CD4-positive, alpha-beta T cell treated with Interleukin-6 for 4 hours (primary cell): ENCODE measurements at regions not wholly inside any gene's neighbourhood (a gene's known extent, or its start where the extent isn't known, plus 50 kb on each side); places are given as distances from the start of the nearest gene placed in this dataset.
"Not testable (repeated sequence)": the region's sequence is repeated elsewhere in the genome, so short reads cannot be mapped to it uniquely, and the experiment has no call there.

ENCODE experiments used
- DNase-seq: peaks from one replicate; pipeline ENCODE4 v3.0.0-alpha.2; 2020; ENCODE audit warnings: mixed read lengths

DNA sequence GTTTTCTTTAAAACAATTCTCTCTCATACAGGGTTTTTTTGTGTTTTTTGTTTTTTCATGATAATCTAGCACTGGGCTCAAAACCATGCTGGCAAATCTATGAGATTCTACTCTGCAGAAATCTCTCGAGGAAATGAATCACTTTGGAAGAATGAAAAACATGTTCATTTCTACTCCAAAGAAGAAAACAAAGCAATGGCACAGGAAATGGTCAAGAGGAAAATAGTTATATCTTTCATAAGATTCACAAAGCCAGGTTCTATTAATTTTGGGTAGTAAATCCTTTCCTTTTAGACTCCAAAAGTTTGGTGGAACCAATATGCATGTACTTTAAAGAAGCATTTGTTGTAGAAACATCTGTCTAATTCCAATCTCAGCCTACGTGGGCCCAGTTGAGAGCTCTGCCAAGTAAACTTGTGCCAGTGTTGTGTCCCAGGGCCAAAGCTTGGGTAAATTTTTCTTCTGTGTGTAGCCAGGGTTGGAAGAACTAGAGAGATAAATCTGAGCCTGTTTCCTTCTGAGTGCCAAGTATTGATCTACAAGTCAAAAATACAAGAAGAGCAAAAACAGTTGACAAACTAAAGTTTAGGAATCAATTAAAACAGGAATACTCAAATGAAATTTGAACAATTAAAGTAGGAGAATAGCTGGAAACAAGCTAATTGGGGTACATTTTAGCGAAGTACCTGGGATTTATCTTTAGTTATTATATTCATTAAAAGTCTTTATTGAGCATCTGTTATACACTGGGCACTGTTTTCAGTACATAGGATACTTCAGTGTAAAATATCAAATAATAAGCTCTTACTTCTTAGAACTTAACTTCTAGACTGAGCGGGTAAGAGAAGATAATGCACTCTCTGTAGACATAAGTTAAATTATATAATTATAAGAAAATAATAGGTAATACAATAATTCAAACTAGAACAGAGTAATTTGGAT is 657.5 kb upstream of the NECTIN3 start:
- DNase-seq = no peak

DNA sequence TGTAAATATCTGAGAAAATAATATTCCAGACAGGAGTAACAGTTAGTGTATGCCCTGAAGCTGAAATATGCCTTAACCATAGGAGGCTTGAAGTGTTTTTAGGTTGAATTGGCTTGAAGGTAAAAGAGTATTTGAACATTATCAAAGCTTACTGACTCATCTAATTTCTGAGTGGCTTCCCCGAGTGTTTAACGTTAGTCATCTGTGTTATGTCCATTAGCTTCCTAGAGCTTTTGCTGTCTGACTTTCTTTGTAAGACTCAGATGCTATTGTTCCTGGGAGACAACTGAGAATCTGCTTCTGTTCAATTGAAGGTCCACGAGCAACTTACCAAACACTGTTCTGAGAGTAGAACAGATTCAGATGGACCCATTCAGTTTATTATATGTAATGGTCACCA is 656.8 kb upstream of the NECTIN3 start:
- no peak for DNase-seq

DNA sequence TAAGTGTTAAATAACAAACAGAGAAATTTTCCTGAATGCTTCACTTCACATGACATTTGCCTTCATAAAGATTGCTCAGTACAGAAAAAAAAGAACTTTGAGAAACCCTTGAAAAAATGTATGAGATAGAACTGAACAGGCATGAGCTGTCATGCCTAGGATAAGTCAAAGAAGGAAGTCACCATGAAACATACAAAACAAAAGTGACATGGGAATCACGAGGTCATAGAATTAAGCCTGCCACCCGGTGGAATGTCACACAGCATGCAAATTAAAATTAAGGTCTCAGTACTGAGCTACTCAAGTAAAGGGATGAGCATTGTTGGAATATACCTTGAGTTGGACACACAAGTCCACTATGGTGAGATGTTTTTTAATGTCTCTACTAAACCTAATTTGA is 652.5 kb upstream of the NECTIN3 start:
- no peak for DNase-seq

DNA sequence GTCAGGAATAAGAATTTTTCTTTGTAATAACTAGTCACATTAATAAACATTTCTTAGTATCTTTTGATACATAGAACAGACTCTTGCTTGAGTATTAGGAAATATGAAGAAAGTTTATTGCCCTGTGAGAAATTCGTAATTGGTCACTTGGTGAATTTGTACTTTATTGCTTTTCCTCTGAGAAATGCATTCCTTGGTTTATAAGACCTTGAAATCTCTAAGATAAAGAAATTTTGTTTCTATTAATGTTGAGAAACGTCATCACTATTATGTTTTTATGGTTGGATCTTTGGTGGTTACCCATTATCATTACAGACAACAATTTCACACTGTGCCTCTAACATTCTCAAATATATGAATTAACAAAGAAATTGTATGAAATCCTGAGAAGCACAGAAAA is 652.0 kb upstream of the NECTIN3 start:
- no peak for DNase-seq

DNA sequence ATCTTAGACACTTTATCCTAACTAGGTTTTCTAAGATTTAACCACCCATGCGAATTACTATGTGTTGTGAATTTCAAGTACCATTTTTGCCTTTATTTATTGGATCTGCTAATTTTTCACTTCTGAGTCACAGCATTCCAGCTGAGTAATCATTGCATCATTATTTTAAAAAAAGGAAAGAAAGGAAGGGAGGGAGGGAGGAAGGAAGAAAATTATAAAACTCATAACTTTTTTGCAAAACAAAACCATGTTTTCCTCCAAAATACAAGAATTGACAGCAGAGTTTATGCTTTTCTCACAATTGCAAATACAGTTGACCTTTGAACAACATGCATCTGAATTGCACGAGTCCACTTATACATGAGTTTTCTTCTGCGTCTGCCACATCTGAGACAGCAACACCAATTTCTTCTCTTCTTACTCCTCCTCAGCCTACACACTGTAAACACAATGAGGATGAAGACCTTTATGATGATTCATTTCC is 651.4 kb upstream of the NECTIN3 start:
- no peak for DNase-seq

DNA sequence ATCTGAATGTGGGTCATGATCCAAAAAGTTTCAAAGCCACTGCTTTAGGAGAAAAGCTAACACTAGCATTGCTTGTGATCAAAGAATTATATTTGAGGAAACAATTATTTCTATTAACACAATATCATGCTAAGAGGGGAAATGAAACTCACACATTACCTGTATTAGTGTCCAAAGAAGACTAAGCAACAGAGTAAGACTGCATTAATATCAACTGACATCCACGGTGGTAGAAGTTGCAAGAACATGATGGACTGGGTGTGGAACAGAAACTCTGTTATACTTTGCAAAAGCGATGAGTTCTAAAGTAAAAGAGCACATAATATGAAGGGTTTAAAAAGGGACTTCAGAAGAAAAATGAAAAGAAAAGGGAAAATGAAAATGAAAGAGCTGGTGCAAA is 648.3 kb upstream of the NECTIN3 start:
- DNase-seq = no peak

DNA sequence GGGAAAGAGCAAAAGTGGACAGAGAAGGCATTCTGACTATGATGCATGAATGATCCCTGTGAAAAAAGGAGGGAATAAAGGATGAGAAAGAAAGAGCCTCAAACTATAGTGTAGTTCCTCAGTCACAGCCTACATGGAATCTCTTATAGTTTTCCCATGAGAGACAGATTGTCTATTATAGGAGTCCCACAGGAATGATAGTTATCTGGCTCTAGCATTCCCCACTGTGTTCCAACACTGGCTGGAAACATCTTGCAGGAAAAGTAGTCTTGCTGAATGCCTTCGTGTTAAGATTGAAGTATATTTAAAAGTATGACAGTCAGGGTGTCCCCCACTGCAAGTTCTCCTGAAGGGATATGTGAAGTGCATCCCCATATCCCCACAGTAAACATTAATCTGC is 641.5 kb upstream of the NECTIN3 start:
- DNase-seq = no peak

DNA sequence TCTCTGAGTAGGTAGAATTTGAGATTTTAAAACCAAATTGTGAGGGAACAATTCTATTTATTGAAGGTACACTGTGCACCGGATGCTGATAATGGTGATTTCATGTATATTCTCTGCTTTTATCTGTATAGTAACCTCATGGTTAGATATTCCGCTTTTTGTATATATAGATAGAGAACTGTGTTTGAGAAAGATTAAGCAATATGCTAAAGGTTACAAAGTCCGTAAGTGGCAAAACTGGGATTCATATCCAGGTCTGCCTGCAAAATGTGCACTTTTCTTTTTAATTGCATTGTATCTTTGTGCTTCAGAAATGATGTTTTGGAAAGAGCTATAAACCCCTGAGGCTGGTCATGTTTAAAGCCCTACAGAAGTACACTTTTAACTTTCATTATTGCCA is 635.4 kb upstream of the NECTIN3 start:
- no peak for DNase-seq

DNA sequence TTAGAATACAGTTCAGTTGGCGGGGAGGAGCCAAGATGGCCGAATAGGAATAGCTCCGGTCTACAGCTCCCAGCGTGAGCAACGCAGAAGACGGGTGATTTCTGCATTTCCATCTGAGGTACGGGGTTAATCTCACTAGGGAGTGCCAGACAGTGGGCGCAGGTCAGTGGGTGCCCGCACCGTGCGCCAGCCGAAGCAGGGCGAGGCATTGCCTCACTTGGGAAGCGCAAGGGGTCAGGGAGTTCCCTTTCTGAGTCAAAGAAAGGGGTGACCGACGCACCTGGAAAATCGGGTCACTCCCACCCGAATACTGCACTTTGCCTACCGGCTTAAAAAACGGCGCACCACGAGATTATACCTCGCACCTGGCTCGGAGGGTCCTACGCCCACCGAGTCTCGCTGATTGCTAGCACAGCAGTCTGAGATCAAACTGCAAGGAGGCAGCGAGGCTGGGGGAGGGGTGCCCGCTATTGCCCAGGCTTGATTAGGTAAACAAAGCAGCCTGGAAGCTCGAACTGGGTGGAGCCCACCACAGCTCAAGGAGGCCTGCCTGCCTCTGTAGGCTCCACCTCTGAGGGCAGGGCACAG is 631.5 kb upstream of the NECTIN3 start:
- not testable (repeated sequence) for DNase-seq

DNA sequence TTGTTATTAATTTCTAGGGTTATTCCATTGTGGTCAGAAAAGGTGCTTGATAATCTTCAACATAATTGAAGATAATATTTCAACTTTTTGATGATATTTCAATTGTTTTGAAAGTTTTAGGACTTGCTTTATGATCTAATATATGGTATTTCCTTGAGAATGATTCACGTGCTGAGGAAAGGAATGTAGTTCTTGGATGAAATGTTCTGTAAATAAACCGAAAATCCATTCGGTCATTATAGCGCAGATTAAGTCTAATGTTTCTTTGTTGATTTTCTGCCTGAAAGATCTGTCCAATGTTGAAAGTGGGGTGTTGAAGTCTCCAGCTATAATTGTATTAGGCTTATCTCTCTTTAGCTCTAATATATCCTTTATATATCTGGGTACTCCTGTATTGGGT is 617.5 kb upstream of the NECTIN3 start:
- DNase-seq = no peak

DNA sequence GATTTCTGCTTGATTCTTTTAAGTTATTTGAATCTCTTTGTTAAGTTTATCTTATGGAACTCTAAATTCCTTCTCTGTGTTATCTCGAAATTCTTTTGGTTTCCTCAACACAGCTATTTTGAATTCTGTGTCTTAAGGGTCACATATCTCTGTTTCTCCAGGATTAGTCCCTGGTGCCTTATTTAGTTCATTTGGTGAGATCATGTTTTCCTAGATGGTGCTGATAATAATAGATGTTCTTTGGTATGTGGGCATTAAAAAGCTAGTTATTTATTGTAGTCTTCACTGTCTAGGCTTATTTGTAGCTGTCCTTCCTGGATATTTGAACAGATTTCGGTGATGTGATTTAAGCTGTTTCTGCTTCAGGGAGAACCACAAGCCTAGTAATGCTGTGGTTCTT is 615.6 kb upstream of the NECTIN3 start:
- DNase-seq = no peak

DNA sequence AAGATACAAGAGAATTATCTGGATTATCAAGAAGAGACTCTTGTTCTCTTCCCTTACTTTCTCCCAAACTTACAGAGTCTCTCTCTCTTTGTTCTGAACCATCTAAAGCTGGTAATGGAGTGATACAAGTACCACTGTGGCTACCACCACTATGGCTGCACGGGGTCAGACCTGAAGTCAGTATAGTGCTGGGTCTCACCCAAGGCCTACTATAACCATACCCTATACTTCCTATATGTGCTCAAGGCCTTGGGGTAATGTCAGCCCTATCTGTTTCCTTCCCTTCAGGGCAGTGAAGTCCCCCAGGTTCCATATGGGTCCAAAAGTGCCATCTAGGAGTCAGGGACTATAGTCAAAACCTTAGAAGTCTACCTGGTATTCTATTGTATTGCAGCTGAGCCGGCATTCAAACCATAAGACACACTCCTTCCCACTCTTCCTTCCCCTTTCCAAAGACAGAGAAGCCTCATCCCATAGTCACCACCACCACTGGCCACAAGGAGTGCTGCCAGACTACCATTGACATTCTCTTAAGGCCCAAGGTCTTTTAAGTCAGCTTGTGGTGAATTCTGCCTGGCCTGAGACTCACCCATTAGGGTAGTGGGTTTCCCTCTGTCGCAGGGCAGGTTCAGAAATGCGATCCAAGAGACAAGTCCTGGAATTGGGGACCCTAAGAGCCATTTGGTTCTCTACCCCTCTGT is 615.0 kb upstream of the NECTIN3 start:
- DNase-seq = no peak

DNA sequence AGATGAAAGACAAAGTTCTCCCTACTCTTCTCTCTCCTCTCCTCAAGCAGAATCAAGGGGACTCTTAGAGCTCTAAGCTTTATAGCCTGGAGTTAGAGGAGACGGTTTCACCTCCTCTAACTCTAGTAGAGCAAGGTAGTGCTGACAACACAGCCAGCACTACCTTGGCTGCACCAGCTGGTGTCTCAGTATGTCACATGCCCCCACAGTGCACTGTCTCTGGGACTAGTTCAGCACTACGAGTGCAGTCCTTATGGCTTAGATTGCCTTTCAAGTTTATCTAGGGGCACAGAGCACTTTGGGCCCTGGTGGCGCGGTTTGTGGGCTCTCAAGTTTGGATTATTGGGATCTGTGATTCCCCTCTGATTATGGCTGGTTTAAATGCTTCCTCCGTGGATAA is 614.1 kb upstream of the NECTIN3 start:
- no peak for DNase-seq

DNA sequence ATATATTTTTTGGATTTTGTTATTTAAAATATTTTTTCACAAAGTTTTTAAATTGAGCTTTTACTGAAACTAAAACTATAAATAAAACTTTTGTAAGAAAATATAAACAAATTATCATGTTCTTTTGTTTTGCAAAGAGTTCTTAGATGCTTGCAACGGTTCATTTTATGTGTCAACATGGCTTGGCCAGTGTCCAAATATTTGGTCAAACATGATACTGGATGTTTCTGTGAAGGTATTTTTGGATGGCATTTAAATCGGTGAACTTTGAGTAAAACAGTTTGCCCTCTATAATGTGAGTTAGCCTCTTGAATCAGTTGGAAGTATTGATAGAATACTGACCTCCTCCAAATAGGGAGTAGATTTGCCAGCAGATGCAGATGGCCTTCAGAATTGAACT is 612.6 kb upstream of the NECTIN3 start:
- DNase-seq = no peak

DNA sequence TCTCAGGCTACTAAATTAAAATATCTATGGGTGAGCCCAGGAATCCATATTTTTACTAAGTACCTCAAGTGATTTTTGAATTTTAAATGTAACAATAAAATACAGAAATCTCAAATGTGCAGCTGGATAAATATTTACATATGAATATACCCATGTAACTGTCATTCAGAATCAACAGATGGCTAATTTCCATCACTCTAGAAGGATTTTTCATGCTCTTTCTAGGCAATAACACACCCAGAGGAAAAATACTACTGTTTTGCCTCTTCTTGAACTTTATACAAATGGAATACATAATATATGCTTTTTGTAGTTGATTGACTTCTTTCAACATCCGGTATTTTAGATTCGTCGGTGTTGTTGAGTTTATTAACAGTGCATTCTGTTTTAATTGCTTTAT is 601.3 kb upstream of the NECTIN3 start:
- DNase-seq = no peak

DNA sequence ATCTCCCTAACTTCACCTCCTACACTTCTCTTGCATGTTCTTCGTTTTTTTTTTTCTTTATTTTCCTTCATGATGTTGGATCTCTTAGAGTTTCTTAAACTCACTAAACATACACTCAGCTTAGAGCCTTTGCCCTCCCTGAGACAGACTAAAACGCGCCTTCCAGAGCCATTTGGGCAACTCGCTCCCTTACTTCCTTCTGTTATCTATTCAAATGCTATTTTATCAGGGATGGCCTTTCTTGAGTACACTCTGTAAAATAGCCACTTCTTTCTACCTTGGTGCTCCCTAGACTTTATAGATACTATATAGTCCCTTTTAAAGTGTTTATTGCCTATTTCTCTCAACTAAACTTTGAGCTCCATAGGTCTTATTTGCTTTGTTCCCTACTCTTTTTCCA is 598.2 kb upstream of the NECTIN3 start:
- no peak for DNase-seq

DNA sequence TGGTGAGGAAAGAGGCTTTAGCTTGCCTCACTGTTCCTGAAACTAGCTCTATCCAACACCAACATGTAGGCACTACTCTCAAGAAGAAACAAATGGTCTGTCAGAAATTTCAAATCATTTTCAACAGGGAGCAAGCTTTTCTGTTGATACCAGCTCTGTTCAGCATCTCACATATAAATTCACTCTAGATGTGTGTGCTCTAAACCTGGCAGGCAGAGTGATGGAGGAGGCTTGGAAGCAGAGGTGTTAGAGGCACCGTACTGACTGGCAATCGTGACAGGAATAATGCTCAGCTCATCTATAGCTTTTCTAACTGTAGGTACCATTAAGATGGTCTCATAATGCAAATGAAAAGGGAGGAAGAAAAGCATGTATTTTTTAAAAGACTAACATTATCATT is 597.2 kb upstream of the NECTIN3 start:
- DNase-seq = no peak

DNA sequence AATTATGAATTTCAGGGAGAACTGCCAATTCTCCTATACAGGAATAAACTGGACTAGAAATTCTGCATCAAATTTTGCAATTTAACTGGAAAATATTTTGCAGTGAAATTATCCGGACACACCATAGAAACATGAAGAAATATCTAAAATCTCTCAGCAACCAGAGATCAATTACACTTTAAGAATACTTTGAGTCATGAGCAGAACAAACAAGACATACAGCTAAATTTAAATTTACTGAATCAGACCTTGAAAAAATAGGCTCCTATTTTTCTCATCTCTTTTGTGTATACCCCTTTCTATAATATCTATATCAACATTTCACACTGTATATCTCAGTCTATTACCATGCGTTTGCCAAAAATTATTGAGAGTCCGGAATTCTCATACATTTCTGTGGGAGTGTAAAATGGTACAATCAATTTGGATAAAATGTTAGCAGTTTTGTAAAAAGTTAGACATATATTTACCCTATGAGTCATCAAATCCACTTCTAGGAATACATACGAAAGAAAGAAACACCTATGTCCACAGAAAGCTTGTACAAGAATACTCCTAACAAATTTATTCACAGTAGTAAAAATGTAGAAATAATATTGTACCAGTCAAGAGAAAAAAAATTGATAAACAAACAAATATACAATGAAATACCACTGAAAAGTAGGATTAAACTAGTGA is 593.1 kb upstream of the NECTIN3 start:
- DNase-seq = no peak

DNA sequence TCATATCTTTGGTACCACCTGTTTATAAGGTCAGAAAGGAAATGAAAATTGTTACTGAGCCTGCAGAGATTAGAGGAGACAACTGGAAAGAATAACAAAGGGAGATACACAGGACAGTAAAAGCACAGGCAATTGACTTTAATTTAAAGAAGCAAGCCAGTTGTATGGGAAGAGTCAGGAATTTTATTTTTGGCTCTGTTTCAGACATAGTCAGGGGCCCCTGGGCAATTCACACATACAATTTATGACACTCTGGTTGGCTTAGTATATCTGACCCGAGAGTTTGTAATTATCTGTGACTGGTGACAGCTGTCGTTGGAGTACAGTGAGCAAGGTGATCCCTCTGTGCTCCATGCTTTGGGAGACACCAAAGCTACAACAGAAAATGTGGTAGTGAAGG is 591.9 kb upstream of the NECTIN3 start:
- DNase-seq = no peak

DNA sequence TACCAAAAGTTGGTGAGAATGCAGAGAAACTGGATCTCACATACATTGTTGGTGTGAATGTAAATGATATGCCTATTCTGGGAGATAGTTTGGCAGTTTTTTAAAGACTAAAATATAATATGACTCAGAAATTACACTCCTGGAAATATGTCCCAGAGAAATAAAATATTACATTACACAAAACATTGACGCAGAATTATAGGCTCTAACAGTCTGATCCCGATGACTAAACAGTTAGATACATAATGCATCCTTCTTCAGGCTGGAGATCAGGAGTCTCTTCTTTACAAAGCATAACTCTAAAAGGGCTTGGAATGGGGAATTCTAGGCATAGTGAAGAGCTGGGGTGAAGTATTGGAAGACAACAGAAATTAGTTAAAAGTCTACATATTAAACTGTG is 586.2 kb upstream of the NECTIN3 start:
- DNase-seq = no peak

DNA sequence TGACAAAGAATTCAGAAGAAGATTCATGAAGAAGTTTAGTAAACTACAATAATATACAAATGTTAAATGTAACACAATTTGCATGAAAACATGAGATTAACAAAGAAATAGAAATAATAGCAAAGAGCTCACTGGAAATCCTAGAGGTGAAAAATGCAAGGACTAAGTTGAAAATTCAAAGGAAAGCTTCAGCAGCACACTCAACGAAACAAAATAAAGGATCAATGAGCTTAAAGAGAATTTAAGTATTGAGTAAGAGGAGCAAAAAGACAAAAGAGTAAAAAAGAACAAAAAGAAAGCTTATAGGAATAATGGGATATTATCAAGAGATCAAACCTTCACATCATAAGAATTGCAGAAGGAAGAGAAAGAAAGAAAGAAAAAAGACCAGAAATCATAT is 583.8 kb upstream of the NECTIN3 start:
- no peak for DNase-seq

DNA sequence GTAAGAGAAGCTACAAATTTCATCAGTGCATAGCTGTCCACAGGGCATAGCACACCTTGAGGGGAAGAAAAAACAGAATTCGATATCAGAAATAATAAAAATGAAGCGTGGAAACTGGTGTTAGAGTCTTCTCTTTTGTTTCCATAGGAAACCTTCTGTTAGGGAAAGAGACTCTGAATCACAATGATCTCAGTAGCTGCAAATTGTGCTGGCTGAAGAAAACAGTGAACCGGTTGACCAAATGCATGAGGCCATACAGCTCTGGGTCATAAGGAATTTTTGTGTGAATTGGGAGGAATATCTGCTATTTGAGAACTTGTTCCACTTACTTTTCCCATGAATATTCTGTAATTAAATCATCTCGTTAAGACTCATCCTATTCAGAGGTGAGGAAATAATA is 580.2 kb upstream of the NECTIN3 start:
- DNase-seq = no peak

DNA sequence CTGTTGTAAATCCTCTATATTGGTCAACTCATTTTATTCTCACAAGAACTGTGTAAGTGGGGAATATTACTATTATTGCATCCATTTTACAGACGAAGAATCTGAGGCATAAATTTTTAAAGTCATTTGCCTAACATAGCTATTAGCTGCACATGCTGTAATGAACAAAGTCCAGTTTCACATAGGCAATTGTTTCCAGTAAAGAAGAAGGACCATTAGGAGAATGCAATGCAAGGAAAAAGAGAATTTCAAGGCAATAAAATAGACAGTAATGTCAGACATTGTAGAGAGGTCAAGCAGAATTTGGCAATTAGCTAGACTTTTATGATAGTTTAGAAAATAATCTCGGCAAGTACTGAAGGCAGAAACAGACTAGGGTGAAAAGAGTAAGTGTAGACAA is 578.7 kb upstream of the NECTIN3 start:
- DNase-seq = no peak
